IPS-NIHi11 (cell line): ENCODE measurements at regions not wholly inside any gene's neighbourhood (a gene's known extent, or its start where the extent isn't known, plus 50 kb on each side); places are given as distances from the start of the nearest gene placed in this dataset.

Experiments used
- DNase-seq: peaks from one replicate; pipeline ENCODE4 v3.0.0; 2012; ENCODE audit warnings: mixed read lengths, low spot score

DNA sequence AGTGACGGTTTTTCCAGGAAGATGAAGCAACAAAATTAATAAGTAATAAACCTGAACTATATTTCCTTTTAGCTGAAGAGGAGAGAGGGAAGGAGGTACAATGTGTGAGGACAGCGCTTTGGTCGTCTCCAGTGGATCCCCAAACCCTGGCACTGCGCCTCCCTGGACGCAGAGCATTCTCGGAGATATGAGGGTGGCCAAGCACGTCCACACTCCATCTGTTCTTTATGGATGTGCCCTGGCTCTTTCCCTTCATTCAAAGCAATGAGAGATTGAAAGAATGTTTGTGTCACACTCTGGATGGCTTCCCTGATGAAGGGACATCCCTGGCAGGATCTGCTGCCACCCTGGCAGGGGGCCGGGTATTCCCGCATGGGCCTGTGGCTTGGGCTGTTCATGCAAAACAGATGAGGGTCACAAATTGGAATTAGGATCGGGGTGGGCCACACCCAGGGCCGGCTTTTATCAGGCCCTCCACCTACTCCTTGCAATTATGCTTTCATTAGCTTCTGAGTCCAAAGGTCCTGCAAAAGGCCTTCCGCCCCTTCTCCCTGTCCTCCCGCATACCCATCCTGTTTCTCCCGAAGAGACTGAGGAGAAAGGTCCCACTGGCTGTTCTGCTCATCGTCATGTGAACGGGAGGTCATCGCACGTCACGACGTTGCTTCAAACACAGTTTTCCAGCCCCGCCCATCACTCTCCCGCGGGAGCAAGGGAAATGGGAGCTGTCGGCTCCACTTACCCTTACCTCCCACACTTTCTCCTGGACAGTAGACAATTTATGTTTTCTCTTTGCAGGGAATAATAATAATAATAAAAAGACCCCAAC lies 286.1 kb upstream of the IRX4 start:
- DNase-seq, result no peak

DNA sequence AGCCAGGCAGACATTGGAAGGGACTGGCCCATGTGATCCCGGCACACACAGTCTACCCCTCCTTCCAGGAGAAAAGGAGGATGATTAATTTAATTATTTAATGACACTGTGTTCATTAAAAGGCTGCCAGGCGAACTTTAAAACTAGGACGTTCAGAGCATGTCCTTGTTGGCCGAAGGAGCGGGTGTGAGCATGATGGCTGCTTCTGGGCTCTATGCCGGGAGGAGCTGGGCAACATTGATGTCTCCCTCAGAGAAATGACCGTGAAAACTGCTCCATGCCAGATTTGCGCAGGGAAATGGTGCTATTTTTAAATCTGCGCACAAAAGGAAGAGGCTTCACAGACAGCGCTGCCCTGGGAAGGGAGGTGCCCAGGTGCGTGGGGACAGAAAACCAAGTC lies 284.9 kb upstream of the IRX4 start:
- no peak for DNase-seq

DNA sequence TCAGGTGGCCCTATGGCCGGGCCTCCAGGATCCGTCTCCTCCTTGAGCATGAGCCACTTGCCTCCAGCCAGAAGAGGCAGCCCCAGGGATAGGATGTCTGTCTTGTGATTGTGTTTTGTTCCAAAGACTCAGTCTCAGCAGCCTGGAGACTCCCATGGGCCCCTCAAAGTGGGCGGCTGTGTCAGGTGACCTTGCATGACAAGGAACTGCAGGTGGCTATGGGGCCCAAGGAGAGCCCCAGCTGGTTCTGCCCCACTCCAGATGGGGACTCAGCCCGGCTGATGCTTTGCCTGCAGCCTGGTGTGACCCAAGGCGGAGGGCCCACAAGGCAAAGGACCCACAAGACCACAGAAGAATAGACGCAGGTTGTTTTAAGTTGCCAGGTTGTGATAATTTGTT lies 284.3 kb upstream of the IRX4 start:
- DNase-seq, result no peak

DNA sequence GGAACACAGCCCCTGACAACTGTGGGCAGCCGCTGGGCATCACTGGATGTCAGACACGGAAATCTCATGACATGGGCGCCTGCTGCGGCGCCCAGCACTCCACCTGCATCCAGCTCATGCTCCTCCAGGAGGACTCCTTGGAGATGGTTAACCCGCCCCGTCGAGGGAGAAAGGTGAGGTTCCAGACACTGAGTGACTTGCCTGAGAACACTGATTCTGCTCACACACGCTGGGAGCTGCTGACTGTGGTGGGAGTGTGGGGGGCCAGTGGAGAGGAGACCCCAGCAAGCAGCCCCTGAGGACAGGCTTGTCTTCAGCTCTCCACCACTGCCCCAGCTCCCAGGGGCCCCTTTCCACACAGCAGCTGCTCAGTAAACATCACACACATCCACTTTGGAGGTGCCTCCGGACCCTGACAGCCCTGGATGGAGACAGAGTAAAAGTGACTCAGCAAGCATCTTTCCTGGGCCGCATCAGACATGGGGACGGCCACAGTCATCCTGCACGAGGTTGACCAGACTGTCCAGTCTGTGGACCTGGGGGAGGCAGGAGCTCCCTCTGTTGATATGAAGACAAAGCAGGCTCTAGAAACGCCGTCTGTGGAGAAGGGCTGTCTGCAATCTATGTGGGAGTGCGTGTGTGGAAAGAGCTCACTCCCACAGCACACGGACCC lies 283.7 kb upstream of the IRX4 start:
- DNase-seq, result no peak

DNA sequence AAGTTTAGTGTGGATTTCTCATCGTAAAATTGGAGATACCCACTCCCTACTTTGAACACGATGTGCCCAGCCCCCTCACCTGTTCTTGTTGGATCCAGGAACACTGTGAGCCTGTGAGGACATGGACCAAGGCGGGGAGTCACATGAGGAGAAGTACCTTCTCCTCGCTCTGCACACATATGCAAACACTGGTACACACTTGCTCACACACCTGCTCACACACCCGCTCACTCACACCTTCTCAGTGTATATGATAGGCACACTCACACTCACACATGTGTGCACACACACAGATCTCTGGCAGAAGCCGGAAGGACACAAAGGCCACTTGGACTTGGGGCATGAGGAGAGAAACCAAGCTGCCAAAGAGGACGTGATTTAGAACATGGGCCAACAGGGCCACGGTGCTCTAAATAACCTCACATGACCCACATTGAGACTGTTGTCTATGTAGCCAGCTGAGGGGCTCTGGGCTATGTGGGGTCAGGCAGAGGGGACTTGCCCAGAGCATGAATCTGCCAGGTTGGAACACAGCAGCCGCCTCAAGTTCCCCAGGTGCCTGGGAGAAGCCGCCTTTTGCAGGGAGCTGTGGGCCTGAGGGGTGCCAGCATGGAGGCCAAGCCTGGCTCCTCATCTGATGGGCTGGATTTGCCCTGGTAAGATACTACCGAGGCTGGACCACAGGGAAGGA lies 283.0 kb upstream of the IRX4 start:
- no peak for DNase-seq

DNA sequence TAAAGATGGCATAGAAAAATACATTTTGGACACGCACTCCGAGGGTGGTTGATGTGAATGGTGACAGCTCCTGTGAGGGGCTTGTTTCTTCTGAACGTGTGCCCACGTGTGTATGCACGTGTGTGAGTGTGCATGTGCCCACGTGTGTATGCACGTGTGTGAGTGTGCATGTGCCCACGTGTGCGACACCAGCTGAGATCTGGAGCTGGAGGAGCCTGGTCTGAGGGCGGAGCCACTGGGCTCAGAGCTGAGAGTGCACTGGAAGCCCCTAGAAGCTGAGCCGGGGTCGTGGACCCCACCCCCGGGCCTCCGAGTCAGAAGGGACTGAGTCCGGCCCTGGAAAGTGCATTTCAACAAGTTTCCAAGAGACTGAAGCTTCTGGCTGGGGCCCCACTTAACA lies 282.5 kb upstream of the IRX4 start:
- no peak for DNase-seq

DNA sequence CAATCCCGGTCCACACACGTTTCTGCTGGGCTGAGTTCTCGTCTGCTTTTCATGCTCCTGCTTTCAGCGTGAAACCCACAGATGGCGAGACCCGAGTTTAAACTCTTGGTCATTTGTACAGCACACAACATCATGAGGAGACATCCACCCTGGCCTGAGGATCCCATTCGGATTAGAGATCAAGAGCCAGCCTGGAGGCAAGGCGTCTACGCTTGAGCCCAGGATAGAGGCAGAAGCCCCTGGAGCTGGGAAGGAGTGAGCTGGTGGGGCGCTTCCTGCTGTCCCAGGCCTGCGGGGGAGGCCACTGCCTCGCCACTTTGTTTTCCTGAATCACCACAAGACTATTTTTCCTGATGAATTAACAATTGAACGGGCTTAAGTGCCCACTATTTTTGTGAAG lies 281.9 kb upstream of the IRX4 start:
- peak; percentile 42 for DNase-seq

DNA sequence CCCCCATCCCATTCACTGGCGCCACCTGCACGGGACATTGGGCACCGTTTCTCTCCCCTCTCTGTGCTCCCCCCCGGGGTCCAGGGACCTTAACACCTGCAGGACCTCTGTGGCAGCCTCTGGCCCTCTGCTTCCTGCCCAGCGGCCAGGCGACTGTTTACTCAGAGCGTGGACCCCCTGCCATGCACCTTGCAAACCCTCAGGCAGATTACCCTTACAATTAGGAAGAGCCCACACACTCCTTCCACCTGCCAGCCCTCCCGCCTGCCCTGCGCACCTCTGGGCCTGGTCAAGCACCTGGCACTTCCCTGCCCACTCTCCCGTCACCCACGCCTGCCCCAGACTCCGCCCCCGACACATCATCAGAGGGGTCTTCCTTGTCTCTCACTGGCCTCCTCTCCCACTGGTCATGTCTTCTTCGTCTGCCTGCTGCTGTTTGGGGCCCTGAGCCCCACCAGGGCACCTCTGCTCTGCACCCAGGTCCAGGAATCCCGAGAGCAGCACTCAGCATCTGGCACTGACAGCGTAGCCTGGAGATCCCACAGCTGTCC lies 281.3 kb upstream of the IRX4 start:
- DNase-seq, result peak; percentile 37

DNA sequence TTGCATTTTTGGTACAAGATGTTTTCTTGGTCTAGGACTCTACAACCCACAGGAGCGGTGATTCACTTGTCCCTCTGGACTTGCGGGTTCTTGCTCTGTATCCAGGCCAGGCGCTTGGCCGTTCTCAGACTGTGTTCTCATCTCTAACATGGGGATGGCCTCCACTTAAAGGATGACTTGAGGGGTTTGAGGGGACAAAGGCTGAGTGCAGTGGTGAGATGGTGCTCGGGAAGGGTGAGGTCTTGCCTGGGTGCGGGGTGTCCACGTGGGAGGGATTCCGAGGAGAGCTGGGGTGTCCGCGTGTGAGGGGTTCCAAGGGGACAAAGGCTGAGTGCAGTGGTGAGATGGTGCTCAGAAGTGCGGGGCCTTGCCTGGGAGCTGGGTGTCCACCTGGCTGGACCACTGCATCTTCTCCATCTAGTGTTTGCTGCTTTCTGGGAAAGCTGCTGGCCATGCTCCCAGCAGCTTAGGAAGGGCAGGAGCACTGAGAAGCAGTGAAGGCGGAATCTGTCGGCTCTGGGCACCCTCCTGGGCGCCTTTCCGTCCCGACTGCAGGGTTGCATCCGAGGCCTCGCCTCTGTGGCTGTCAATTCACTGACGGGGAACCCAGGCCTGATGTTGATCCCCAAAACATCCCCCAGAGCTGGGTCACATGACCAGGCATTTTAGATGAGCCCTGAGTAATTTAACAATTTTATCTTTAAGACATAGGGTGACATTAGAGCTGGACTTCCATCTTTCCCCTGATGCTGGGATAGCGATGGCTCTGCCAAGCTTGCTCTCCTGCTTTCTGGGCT lies 280.5 kb upstream of the IRX4 start:
- DNase-seq, result no peak

DNA sequence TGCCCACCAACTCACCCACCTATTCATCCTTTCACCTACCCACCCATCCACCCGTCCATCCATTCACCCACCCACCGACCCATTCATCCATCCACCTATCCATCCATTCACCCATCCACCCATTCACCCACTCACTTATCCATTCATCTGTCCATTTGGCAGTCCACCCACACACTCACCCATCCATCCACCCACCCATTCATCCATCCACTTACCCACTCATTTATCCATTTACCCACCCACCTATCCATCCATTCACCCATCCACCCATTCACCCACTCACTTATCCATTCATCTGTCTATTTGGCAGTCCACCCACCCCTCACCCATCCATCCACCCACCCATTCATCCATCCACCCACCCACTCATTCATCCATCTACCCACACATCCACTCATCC lies 278.1 kb upstream of the IRX4 start:
- DNase-seq, result no peak

DNA sequence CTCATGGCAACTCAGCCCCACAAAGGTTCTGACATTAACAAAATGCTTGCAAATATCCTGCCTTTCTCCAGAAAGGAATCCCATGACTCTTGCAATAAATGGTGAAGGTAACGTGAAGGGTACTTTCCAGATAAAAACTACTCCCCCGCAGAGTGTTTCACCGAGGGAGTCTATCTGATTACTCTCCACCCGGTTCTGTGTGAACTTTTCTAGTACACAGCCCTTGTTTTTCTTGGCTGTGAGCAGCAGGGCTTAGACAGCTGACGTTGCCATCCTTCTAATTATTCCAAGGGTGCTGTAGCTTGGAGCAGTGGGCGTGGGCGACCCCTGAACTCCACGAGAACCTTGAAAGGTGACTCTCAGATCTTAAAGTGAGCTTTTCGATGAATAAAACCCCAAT lies 276.0 kb upstream of the IRX4 start:
- no peak for DNase-seq

DNA sequence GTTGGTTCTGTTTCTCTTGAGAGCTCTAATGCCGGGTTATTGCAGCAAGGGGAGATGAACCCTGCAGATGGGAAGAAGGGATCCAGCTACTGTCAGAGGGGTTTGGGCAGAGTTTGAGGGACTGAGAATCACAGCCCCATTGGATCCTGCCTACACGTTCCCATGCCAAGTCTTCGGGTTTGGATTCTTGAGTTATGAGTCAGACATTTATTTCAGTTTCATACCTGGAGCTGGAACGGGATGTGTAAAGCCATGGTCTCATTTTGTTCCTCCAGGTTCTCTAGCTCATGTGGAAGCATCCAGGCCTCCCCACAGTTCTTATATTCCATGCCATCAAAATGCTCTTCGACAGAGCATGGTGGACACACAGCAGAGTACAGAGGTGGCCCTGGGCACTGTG lies 275.4 kb upstream of the IRX4 start:
- DNase-seq, result no peak

DNA sequence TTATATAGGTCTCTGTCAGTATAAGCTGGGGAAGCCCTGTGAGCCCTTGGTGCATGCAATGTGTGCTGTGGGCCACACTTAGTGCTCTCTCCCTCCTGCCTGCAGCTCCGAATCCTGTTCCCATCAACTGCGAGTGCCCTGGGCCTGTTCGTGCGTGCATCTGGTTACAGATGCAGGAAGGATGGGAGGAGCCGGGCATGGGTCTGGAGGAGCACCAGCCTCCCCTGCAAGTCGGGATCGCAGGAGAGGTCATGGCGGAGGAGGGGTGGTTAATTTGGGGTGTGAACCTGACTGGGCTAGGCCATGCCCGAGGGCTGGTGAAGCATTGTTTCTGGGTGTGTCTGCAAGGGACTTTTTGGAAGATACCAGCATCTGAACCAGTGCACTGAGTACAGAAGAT lies 274.6 kb upstream of the IRX4 start:
- no peak for DNase-seq

DNA sequence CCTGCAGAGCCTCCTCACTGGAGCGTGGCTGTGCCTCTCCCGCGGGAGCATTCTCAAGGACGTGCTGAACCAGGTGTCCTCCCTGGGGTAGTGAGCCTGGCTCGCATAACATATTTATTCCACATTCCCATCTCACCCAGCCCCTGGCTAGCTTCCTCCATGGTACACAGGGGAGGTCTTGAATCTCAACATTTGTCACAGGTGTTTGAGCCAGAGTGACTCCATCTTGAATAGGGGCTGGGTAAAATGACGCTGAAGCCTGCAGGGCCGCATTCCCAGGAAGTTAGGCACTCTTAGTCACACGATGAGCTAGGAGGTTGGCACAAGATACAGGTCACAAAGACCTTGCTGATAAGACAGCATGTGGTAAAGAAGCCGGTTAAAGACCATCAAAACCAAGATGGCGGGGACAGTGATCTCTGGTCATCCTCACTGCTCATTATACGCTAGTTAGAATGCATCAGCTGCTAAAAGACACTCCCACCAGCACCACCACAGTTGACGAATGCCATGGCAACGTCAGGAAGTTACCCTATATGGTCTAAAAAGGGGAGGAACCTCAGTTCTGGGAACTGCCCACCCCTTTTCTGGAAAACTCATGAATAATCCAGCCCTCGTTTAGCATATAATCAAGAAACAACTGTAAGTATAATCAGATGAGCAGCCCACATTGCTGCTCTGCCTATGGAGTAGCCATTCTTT lies 273.8 kb upstream of the IRX4 start:
- DNase-seq, result no peak

DNA sequence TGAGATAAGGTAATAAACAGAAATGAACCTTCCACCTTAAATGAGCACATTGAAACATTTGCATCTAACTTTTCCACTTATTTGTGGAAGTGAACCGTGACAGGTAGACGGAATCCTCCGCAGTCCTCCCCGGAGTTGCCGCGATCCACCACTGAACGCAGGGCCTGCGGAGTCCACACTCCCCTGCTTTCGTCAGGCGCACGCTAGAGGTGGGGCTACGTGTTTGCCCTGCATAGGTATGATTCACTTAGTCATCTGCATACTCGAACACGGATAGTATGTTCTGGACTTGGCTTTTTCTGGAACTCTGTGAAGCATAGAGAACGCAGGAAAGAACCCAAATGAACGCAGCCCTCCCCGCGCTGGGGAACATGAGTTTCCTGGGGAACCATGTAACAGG lies 272.8 kb upstream of the IRX4 start:
- DNase-seq, result no peak

DNA sequence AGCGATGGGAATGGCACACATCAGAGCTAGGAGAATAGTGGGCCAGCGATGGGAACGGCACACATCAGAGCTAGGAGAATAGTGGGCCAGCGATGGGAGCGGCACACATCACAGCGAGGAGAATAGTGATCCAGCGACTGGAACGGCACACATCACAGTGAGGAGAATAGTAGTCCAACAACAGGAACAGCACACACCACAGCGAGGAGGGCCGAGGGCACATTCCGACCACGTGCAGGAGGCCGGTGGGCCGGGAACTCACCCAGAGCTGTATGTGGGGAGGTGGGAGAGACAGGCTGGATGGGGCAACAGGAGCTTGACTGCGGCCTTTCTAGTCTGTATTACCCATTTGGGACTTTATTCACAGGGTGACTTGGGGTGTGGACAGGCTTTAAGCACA lies 271.1 kb upstream of the IRX4 start:
- DNase-seq, result no peak

DNA sequence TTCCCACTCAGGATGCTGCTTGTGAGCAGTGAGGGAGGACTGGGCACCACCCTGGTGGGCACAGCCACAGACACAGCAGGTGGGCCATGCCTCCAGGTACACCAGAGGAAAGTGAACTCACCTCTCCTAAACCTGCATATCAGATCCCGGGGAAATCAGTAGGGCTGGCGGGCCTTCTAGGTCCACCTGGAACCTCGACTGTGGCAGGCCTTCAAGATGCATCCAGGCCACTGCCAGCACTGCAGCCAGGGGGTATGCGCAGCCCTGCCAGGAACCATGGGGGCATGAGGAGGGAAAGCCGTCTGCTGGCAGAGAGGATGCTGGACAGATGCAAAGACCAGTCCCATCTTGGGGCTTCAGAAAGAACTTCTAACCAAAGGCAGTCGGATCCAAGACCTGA lies 270.6 kb upstream of the IRX4 start:
- no peak for DNase-seq

DNA sequence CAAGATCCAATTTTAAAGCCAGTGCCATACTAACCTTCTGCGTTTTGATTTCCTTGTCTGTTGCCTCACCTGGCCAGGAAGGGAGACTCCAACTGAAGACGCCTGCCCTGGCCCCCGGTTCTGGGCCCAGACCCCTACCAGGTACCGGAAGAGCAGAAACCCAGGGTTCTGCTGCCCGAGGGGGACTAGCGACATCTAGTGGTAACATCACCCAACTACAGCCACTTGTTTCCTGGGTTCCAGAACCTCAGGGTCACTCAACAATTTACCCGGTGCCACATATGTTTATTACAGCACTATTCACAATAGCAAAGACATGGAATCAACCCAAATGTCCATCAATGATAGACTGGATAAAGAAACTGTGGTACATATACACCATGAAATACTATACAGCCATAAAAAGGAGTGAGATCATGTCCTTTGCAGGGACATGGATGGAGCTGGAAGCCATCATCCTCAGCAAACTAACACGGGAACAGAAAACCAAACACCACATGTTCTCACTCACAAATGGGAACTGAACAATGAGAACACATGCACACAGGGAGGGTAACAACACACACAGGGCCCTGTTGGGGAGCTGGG lies 268.7 kb upstream of the IRX4 start:
- peak; percentile 88 for DNase-seq

DNA sequence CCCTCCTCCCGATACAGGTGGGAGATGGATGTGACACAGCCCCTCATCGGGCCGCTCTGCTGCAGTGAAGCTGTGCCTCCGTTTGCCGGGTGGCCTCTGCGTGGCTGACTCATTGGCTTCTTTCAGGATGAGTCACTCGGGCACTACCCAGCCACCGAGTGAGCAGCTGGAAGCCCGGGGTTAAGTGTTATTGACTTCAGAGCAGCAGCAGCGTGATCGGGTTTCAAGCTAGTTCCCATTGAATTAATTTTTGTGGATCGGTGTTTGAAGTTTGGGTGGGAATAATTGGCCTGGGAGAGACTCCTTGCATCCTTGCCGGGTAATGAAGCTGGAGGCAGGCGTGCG lies 266.4 kb upstream of the IRX4 start:
- DNase-seq, result no peak

DNA sequence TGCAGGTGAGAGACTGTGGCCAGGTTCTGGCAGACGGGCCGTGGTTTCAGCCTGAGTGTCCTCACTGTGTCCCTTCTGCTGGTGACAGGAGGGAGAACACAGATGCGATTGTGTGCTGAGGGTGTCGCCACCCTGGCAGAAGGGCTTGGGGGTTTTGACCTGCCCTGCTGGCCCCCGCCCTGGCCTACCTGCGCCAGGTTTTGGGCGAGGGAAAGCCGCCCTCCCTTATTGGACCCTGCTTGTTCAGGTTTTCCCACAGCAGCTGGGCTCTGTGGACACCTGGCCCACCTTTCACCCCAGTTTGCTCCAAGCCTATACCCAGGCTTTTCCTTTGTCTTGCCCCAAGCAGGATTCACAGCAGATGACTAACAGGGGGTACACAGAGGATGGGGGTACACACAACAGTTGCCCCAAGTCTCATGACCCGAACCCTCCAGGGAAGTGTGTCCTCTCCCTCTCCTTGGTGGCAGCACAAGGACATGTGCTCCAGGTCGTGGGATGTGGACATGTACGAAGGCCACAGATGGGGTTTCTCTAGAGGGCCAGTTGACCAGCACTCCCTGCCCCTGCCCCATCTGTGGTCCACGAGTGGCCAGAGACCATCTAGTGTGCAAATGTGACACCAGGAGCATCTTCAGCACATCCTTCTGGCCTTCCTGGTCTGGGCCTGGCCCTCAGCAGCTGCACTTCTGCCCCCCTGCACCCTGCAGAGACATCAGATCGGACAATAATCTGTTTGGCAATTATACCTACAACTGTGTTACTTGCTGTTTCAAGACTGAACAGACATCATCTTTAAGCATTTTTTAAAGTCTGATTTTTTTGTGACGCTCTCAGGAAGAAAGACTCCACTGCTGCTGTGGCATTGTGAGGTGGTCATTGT lies 265.8 kb upstream of the IRX4 start:
- no peak for DNase-seq
